HTR-8/SVneo (cell line): ENCODE measurements at regions not wholly inside any gene's neighbourhood (a gene's known extent, or its start where the extent isn't known, plus 50 kb on each side); places are given as distances from the start of the nearest gene placed in this dataset.
"Not testable (repeated sequence)": the region's sequence is repeated elsewhere in the genome, so short reads cannot be mapped to it uniquely, and the experiment has no call there.

Experiments
- DNase-seq: peaks from one replicate; pipeline ENCODE4 v3.0.0; 2011; ENCODE audit warnings: low spot score, mixed read lengths; ENCODE audit not compliant: insufficient read length
- FAIRE-seq: peaks from 2 replicates; lab custom pipeline; 2011; peaks lifted over from hg19 to GRCh38; lab: Jason Lieb, UNC

DNA sequence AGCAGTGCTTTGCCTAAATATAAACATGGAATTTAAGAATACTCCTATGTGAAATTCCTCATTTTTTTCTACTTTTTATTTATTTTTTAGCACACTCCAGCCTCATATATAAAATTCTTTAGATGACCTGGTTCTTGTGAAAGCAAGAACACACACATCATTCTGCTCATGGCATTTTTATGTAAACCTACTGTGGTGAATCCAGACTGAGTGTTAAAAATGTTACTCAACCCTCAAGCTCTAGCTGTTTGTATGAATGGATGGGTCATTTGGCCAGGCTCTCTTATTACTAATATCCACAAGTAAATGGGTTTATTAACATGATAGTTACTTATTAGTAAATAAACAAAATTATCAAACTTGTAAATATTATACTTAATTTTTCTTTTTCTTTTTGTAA, 551.7 kb upstream of the LRRN3 start:
- no peak for FAIRE-seq
- no peak for DNase-seq

DNA sequence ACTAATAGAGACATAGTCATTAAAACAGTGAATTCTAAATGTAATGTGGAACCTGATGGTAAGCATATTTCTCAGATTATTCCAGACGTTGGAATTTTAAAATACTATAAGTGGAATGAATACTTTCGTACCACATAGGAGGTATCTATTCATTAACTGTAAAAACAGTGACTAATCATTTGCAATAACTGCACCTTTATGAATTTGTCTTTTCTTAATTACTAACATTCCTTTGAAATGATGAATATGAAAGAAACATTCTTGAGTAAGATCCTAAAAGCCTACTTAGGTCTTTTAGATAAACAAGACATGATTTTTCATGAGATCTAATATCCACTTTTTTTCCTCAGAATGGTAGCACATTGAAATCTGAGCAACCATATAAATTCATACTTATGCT, 549.0 kb upstream of the LRRN3 start:
- DNase-seq (no peak), FAIRE-seq (no peak)

DNA sequence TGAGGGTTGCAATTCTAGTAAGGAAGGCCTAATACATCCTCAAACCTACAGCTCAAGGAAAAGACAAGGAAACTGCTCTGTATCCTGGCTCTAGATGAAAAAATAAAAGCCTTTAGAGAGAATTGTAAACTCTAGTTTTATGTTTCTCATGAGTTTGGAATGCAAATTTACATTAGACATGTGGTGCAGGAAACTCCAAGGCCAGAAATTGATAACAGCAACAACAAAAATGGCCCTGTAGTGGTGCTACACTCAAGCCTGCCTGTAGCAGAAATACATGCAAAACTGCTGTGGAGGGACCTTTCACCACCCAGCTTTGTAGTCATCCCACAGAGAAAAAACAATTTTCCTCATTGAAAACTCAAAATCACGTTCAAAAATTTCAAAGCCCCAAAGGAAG, 546.7 kb upstream of the LRRN3 start:
- FAIRE-seq = no peak

GRCh38 chr7:110548372-110548771, 542.6 kb upstream of the LRRN3 start:
- no peak for FAIRE-seq
- DNase-seq = no peak

More for the DNA sequence above, 546.7 kb upstream of the LRRN3 start:
- DNase-seq = no peak

DNA sequence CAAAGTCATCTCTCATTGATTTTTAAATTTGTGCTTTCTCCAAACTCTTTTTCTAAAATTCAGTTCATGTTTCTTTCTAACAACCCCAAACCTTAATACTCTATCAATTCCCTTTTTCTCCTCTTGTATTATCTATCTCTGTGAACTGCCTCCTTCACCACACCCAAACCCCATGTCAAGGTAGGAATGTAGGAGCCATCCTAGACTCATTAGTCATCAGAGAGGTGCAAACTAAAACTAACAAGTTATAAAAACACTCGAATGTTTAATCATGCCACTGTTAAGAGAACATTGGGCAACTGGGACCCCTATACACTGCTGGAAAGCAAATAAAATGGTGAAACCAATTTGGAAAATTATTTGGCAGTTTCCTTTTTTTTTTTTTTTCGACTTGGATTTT, 533.8 kb upstream of the LRRN3 start:
- DNase-seq (no peak), FAIRE-seq (no peak)

DNA sequence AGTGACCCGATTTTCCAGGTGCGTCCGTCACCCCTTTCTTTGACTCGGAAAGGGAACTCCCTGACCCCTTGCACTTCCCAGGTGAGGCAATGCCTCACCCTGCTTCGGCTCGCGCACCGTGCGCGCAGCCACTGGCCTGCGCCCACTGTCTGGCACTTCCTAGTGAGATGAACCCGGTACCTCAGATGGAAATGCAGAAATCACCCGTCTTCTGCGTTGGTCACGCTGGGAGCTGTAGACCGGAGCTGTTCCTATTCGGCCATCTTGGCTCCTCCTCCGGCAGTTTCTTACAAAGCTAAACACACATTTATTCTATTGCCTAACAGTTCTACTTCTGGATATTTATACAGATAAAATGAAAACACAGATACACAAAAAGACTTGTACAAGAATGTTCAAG, 527.6 kb upstream of the LRRN3 start:
- not testable (repeated sequence) for DNase-seq, FAIRE-seq

DNA sequence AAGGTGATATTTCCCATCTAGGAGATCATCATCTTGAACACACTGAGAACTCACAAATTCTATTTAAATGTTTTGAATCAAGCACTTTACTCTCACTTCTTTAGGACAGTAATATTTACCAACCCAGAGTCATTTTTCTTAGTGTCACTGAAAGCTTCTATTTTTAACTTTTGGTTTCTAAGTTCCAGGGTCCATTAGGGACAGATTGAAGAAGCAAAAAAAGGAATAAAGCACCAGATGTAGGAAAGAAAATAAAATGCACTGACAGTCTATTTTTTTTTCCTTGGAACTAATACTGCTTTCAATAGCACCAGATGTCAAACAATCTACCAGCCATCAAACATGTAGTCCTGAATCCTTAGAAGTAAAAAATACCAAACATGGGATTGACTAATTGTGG, 526.7 kb upstream of the LRRN3 start:
- FAIRE-seq (no peak), DNase-seq (no peak)

- FAIRE-seq (no peak), DNase-seq (no peak)
These were observed 522.5 kb upstream of the LRRN3 start for GRCh38 chr7:110568388-110568787.

GRCh38 chr7:110568932-110569331, 522.0 kb upstream of the LRRN3 start:
- FAIRE-seq = no peak
- no peak for DNase-seq

GRCh38 chr7:110569486-110570205, 521.3 kb upstream of the LRRN3 start:
- no peak for FAIRE-seq
- no peak for DNase-seq

- FAIRE-seq (no peak), DNase-seq (no peak)
These were observed 516.9 kb upstream of the LRRN3 start for GRCh38 chr7:110573862-110574528.

DNA sequence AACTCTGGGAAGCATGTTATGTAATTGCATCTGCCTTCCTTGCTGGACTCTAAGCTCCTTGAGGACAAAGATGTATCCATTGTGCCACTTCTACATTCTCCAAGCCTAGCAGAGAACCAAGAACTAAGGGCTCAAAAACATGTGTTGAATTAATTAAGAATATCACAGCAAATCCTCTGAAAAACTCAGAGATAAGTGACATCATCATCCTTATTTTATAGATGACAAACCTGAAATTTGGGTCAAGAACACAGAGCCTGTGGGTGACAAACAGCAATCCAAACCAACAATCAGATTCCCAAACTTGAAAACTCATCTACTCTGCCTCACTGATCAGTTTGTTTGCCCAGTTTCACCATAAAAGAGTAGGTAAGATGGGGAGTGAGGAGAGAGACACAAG, 503.6 kb upstream of the LRRN3 start:
- DNase-seq (no peak), FAIRE-seq (no peak)

- FAIRE-seq = no peak
- peak; percentile 2 for DNase-seq
These were observed 500.5 kb upstream of the LRRN3 start for GRCh38 chr7:110590415-110590814.

DNA sequence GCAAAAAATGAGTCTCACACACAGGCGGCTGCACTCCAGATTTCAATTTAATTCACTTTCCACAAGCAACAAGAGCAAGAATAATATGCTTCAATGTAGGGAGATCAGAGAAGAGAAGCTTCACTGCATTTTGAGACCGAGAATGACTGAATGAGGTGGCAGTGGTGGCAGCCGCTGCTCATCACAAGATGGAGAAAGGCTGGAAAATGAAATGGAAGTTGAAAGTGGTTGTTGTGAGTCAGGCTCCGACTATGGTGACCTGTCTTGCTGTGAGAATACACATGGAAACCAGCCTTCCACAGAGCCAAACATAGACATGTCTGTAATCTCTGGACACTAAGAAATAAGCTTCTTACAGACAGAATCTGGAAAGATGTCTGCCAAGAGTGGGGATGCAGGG, 499.6 kb upstream of the LRRN3 start:
- no peak for FAIRE-seq
- no peak for DNase-seq

DNA sequence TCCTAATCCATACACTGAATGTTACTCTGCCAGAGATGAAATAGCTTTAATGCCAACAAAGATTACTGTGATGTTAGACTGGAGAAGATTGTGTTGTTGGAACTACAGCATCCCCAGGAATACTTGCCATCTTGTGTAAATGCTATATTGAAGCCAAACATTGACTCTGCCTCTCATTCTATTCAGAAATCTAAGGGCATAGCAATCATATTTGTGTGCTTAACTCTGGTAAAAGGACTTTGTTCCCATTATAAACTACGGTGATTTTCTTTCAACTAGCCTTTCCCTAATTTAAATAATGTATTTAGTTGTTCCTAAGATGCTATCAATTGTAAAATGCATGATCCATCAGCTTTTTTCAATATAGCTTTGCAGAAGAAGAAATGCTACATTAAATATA, 498.4 kb upstream of the LRRN3 start:
- DNase-seq (no peak), FAIRE-seq (no peak)

DNA sequence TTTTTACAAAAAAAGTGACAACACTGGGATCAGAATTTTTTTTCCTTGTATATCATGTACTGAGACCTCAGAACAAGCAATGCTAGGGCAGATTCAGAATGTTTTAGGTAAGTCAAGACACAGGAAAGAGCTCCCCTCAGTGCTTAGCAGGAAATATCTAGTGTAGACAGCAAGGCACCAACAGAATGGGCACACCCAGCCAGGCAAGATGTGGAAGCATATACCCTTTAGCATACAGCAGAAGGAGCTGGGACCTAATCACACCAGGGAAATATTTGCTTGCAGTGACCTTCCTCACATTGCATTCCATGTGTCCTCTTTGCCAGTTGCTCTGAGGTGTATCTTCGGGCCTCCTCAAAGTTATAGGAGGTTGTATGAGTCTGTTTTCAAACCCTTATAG, 497.6 kb upstream of the LRRN3 start:
- FAIRE-seq (no peak), DNase-seq (no peak)

GRCh38 chr7:110595694-110596093, 495.2 kb upstream of the LRRN3 start:
- DNase-seq = no peak
- FAIRE-seq = no peak

GRCh38 chr7:110600956-110601355, 490.0 kb upstream of the LRRN3 start:
- FAIRE-seq = no peak

GRCh38 chr7:110601710-110602109, 489.2 kb upstream of the LRRN3 start:
- DNase-seq (no peak), FAIRE-seq (no peak)

More at GRCh38 chr7:110600956-110601355, 490.0 kb upstream of the LRRN3 start:
- no peak for DNase-seq

GRCh38 chr7:110604206-110604605, 486.7 kb upstream of the LRRN3 start:
- DNase-seq (no peak), FAIRE-seq (no peak)

DNA sequence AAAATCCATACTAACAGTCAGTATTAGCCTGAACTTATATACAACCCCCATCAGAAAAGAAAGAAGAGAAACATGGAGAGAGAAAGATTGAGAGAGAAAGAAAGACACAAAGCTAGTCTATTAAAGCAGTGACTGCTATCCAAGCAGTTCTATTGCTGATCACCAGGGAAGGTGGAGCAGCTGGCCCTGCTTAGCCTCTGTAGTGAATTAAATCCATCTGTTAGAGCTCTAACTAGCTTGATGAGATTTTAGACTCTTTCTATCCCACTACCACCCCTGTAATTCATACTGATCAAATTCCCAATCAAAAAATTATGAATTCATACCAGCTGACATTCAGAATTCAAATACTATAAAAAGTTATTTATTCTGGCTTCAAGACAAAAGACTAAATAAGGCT, 486.0 kb upstream of the LRRN3 start:
- FAIRE-seq = no peak
- no peak for DNase-seq
